Activated naive CD4-positive, alpha-beta T cell treated with anti-CD3 and anti-CD28 coated beads, Interleukin-2, amount 50 U/mL, for 24 hours (primary cell): ENCODE measurements at regions not wholly inside any gene's neighbourhood (a gene's known extent, or its start where the extent isn't known, plus 50 kb on each side); places are given as distances from the start of the nearest gene placed in this dataset.

Experiments used
- H3K27ac Mint-ChIP-seq: one replicate; pipeline ENCODE4 v1.8.0; 2021; ENCODE audit warnings: mild to moderate bottlenecking, mixed read lengths
- H3K27me3 Mint-ChIP-seq: one replicate; pipeline ENCODE4 v1.8.0; 2021; ENCODE audit warnings: mixed read lengths
- H3K36me3 Mint-ChIP-seq: one replicate; pipeline ENCODE4 v1.8.0; 2021; ENCODE audit warnings: mixed read lengths
- H3K4me1 Mint-ChIP-seq: one replicate; pipeline ENCODE4 v1.8.0; 2021; ENCODE audit warnings: mixed read lengths
- H3K4me3 Mint-ChIP-seq: one replicate; pipeline ENCODE4 v1.8.0; 2021; ENCODE audit warnings: mild to moderate bottlenecking, mixed read lengths
- H3K9me3 Mint-ChIP-seq: one replicate; pipeline ENCODE4 v1.8.0; 2021; ENCODE audit warnings: mixed read lengths

- H3K4me3 Mint-ChIP-seq = peak overlapping the region; percentile 40
Observed at GRCh38 chr5:1669276-1670155, 130.1 kb downstream of the MRPL36 start.

GRCh38 chr5:1668141-1668721, 131.4 kb downstream of the MRPL36 start:
- Mint-ChIP-seq H3K4me1 (peaks cover 30% of the 10 kb centered on the region), H3K9me3 (no peaks in the 10 kb centered on the region), H3K4me3 (peak overlapping the region; percentile 7), H3K27me3 (peaks cover 32% of the 10 kb centered on the region), H3K27ac (no peak overlapping the region), H3K36me3 (no peaks in the 10 kb centered on the region)

More at GRCh38 chr5:1669276-1670155, 130.1 kb downstream of the MRPL36 start:
- Mint-ChIP-seq H3K9me3 (no peaks in the 10 kb centered on the region), H3K4me1 (peaks cover 30% of the 10 kb centered on the region), H3K27me3 (peaks cover 32% of the 10 kb centered on the region), H3K36me3 (no peaks in the 10 kb centered on the region), H3K27ac (no peak overlapping the region)

DNA sequence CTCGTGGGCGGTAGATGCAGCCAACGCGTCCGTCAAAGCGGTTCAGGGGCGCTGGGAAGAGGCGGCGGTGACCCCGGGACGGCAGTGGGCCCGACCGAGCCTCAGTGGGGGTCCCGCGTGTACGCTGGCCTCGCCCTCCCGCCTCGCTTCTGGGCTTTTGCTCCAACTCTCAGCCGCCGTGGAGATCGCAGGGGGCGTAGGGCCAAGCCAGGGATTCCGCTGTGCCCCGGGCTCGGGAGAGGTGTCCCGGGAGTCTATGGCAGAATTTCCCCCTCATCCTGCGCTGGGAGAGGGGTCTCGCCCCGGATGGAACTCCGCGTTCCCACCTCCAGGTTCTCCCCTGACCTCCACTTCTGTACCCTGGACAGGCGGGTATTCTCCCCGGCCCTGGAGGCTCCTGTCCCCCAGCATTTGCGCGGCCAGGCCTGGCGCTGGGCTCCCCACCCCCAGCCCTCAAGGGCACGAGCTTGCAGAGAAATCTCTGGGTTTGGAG, 131.9 kb downstream of the MRPL36 start:
- Mint-ChIP-seq H3K36me3 (no peaks in the 10 kb centered on the region), H3K4me1 (peaks cover 30% of the 10 kb centered on the region), H3K27me3 (peaks cover 37% of the 10 kb centered on the region), H3K27ac (no peak overlapping the region), H3K9me3 (no peaks in the 10 kb centered on the region), H3K4me3 (peak overlapping the region; percentile 23)

GRCh38 chr5:1666812-1667588, 132.6 kb downstream of the MRPL36 start:
- H3K4me3 Mint-ChIP-seq = peak overlapping the region; percentile 55
- no peaks in the 10 kb centered on the region for H3K9me3 Mint-ChIP-seq
- H3K36me3 Mint-ChIP-seq = no peaks in the 10 kb centered on the region
- H3K27ac Mint-ChIP-seq = no peak overlapping the region
- peaks cover 27% of the 10 kb centered on the region for H3K4me1 Mint-ChIP-seq
- peaks cover 38% of the 10 kb centered on the region for H3K27me3 Mint-ChIP-seq

GRCh38 chr5:1666221-1666620, 133.4 kb downstream of the MRPL36 start:
- Mint-ChIP-seq H3K27me3 (peaks cover 38% of the 10 kb centered on the region), H3K27ac (no peak overlapping the region), H3K36me3 (no peaks in the 10 kb centered on the region), H3K4me1 (peaks cover 27% of the 10 kb centered on the region), H3K4me3 (peak overlapping the region; percentile 55), H3K9me3 (no peaks in the 10 kb centered on the region)

- Mint-ChIP-seq H3K36me3 (no peaks in the 10 kb centered on the region), H3K4me1 (peaks cover 27% of the 10 kb centered on the region), H3K27me3 (peaks cover 36% of the 10 kb centered on the region), H3K4me3 (peak overlapping the region; percentile 55), H3K9me3 (no peaks in the 10 kb centered on the region), H3K27ac (peak overlapping the region; percentile 65)
Observed at GRCh38 chr5:1665803-1666202, 133.8 kb downstream of the MRPL36 start.

GRCh38 chr5:1665231-1665630, 134.4 kb downstream of the MRPL36 start:
- H3K4me1 Mint-ChIP-seq = peaks cover 24% of the 10 kb centered on the region
- H3K27me3 Mint-ChIP-seq = peaks cover 37% of the 10 kb centered on the region
- H3K9me3 Mint-ChIP-seq = no peaks in the 10 kb centered on the region
- peak overlapping the region; percentile 47 for H3K4me3 Mint-ChIP-seq
- H3K27ac Mint-ChIP-seq = no peak overlapping the region
- no peaks in the 10 kb centered on the region for H3K36me3 Mint-ChIP-seq

GRCh38 chr5:1663186-1663585, 136.5 kb downstream of the MRPL36 start:
- H3K4me3 Mint-ChIP-seq = no peak overlapping the region
- no peaks in the 10 kb centered on the region for H3K9me3 Mint-ChIP-seq
- H3K27ac Mint-ChIP-seq = no peak overlapping the region
- peaks cover 39% of the 10 kb centered on the region for H3K27me3 Mint-ChIP-seq
- H3K36me3 Mint-ChIP-seq = no peaks in the 10 kb centered on the region
- H3K4me1 Mint-ChIP-seq = peaks cover 16% of the 10 kb centered on the region

- Mint-ChIP-seq H3K4me1 (peaks cover 14% of the 10 kb centered on the region), H3K27me3 (peaks cover 40% of the 10 kb centered on the region), H3K4me3 (no peak overlapping the region), H3K27ac (no peak overlapping the region), H3K36me3 (no peaks in the 10 kb centered on the region), H3K9me3 (no peaks in the 10 kb centered on the region)
Observed at GRCh38 chr5:1662559-1663085, 137.0 kb downstream of the MRPL36 start.

- no peak overlapping the region for H3K4me3 Mint-ChIP-seq
- peaks cover 40% of the 10 kb centered on the region for H3K27me3 Mint-ChIP-seq
- peaks cover 14% of the 10 kb centered on the region for H3K4me1 Mint-ChIP-seq
- H3K9me3 Mint-ChIP-seq = no peaks in the 10 kb centered on the region
- H3K27ac Mint-ChIP-seq = no peak overlapping the region
- no peaks in the 10 kb centered on the region for H3K36me3 Mint-ChIP-seq
Observed at GRCh38 chr5:1661831-1662558, 137.6 kb downstream of the MRPL36 start.

GRCh38 chr5:1661311-1661710, 137.6 kb upstream of the LPCAT1 start:
- Mint-ChIP-seq H3K4me3 (no peak overlapping the region), H3K36me3 (no peaks in the 10 kb centered on the region), H3K4me1 (peaks cover 8% of the 10 kb centered on the region), H3K9me3 (no peaks in the 10 kb centered on the region), H3K27me3 (peaks cover 38% of the 10 kb centered on the region), H3K27ac (no peak overlapping the region)

GRCh38 chr5:1660511-1660910, 136.8 kb upstream of the LPCAT1 start:
- Mint-ChIP-seq H3K4me1 (peaks cover under 1% of the 10 kb centered on the region), H3K36me3 (no peaks in the 10 kb centered on the region), H3K4me3 (no peak overlapping the region), H3K27ac (no peak overlapping the region), H3K27me3 (peaks cover 31% of the 10 kb centered on the region), H3K9me3 (no peaks in the 10 kb centered on the region)

GRCh38 chr5:1660001-1660400, 136.2 kb upstream of the LPCAT1 start:
- H3K27ac Mint-ChIP-seq = no peak overlapping the region
- H3K9me3 Mint-ChIP-seq = no peaks in the 10 kb centered on the region
- no peak overlapping the region for H3K4me3 Mint-ChIP-seq
- no peaks in the 10 kb centered on the region for H3K4me1 Mint-ChIP-seq
- H3K27me3 Mint-ChIP-seq = peaks cover 27% of the 10 kb centered on the region
- H3K36me3 Mint-ChIP-seq = no peaks in the 10 kb centered on the region

DNA sequence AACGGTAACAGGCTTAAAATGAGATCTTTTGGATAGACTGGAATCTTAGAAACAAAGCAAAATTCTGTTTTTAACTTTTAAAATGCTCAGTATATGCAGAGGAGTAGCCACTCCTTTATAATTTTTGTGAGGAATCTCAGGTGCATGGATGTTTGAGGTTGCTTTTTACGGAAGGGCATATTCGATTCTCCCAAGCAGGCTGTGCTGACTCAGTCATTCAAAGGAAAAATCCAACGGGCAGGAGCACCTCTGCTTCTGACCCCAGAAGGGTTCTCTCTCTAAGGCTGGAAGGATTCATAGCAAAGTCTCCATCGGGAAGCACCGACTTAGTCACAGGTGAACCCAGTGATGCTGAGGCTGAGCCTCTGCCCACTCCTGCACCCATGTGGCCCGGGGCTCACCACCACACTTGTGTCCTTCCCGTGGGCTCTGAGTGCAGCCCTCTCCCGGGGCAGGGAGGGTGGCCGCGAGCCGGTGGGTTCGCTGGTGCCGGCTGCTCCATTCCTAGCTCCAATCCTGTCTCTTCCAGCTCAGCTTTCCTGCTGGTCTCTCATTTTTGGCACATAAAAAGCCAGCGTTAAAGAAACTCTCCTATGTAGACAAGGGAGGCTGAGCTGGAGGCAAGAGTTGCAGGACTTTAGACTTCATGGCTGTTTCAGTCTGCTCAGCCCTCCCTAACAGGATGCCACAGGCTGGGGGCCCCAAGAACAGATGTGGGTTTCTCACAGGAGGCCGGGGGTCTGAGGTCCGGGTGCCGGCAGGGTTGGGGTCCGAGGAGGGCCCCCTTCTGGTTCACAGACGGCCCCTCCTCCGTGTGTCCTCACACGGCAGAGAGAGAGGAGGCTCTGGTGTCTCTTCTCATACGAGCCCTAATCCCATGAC, 135.6 kb upstream of the LPCAT1 start:
- Mint-ChIP-seq H3K27ac (no peak overlapping the region), H3K9me3 (no peaks in the 10 kb centered on the region), H3K27me3 (peaks cover 25% of the 10 kb centered on the region), H3K4me1 (no peaks in the 10 kb centered on the region), H3K36me3 (no peaks in the 10 kb centered on the region), H3K4me3 (no peak overlapping the region)
